H1 (cell line): ENCODE measurements at regions not wholly inside any gene's neighbourhood (a gene's known extent, or its start where the extent isn't known, plus 50 kb on each side); places are given as distances from the start of the nearest gene placed in this dataset.

ENCODE experiments used
- CTCF ChIA-PET: fragments of 300-600 bp; sonication (Branson Sonifier 250); formaldehyde crosslinking; loops from one replicate; lab custom pipeline; 2021; ENCODE audit not compliant: partially characterized antibody; lab: Charles Lee
- POLR2A ChIA-PET: fragments of 300-600 bp; sonication (Branson Sonifier 250); formaldehyde crosslinking; loops from one replicate; lab custom pipeline; 2021; ENCODE audit warnings: inconsistent platforms; ENCODE audit not compliant: partially characterized antibody; lab: Charles Lee
- DNase-seq, 2 experiments: peaks; one replicate each; pipeline versions ENCODE4 v3.0.0 to v3.0.0-alpha.2; 2010 to 2022; ENCODE audit warnings: low spot score in 2 of 2, low read depth in 1 of 2, mixed read lengths in 1 of 2
- FAIRE-seq: peaks from 2 replicates; lab custom pipeline; 2011; peaks lifted over from hg19 to GRCh38; lab: Jason Lieb, UNC
- H2AFZ ChIP-seq: 2 replicates; pipeline ENCODE4 v1.8.1; 2012; ENCODE audit warnings: low read length, inconsistent platforms
- H2AK5ac ChIP-seq: 2 replicates; pipeline ENCODE4 v1.6.1; 2013; ENCODE audit warnings: low read depth, low read length
- H2BK120ac ChIP-seq: replicated peaks from 2 replicates; pipeline ENCODE3; 2013; ENCODE audit warnings: low read depth, low read length, inconsistent platforms
- H2BK12ac ChIP-seq: 2 replicates; pipeline ENCODE4 v1.6.1; 2013; ENCODE audit warnings: low read depth, low read length
- H2BK15ac ChIP-seq: 2 replicates; pipeline ENCODE4 v1.6.1; 2013; ENCODE audit warnings: low read length
- H2BK20ac ChIP-seq: 2 replicates; pipeline ENCODE4 v1.6.1; 2013; ENCODE audit warnings: low read length
- H2BK5ac ChIP-seq: 2 replicates; pipeline ENCODE4 v1.6.1; 2013; ENCODE audit warnings: low read depth, low read length
- H3K14ac ChIP-seq: 2 replicates; pipeline ENCODE4 v1.6.1; 2013; ENCODE audit warnings: inconsistent platforms; ENCODE audit not compliant: insufficient read length
- H3K18ac ChIP-seq: 2 replicates; pipeline ENCODE4 v1.6.1; 2013; ENCODE audit warnings: low read length; ENCODE audit errors: extremely low read depth
- H3K23ac ChIP-seq: 2 replicates; pipeline ENCODE4 v1.6.1; 2013; ENCODE audit warnings: inconsistent platforms; ENCODE audit not compliant: insufficient read length
- H3K23me2 ChIP-seq: 2 replicates; pipeline ENCODE4 v1.6.1; 2013; ENCODE audit warnings: low read depth, low read length
- H3K27ac ChIP-seq: 2 replicates; pipeline ENCODE4 v1.6.1; 2011; ENCODE audit warnings: low read depth, low read length, inconsistent platforms
- H3K27me3 ChIP-seq, 4 experiments: replicated peaks in 1 of 4; 1 replicate in 1 of 4; 2 replicates in 3 of 4; pipeline versions ENCODE4 v1.6.1 to v1.8.1; 2011 to 2013; ENCODE audit warnings: low read length in 3 of 4, mild to moderate bottlenecking in 3 of 4, inconsistent platforms in 2 of 4, mixed read lengths in 2 of 4, moderate library complexity in 1 of 4; ENCODE audit not compliant: control insufficient read depth in 3 of 4, insufficient read depth in 3 of 4; ENCODE audit errors: extremely low read depth in 1 of 4
- H3K36me3 ChIP-seq, 4 experiments: 2 replicates each; pipeline versions ENCODE4 v1.6.1 to v1.8.1; 2011 to 2013; ENCODE audit warnings: mild to moderate bottlenecking in 4 of 4, low read length in 3 of 4, moderate library complexity in 2 of 4, control low read depth in 1 of 4, inconsistent platforms in 1 of 4; ENCODE audit not compliant: insufficient read depth in 4 of 4, control insufficient read depth in 2 of 4
- H3K4ac ChIP-seq: replicated peaks from 2 replicates; pipeline ENCODE3; 2013; ENCODE audit warnings: low read length, low read depth, mixed read lengths, inconsistent platforms; ENCODE audit not compliant: insufficient read length
- H3K4me1 ChIP-seq, 4 experiments: replicated peaks in 1 of 4; 1 replicate in 1 of 4; 2 replicates in 3 of 4; pipeline versions ENCODE4 v1.6.1 to v1.8.1; 2011 to 2013; ENCODE audit warnings: low read length in 3 of 4, inconsistent platforms in 2 of 4, mixed read lengths in 1 of 4; ENCODE audit not compliant: insufficient read depth in 4 of 4, control insufficient read depth in 3 of 4
- H3K4me2 ChIP-seq, 2 experiments: 2 replicates each; pipeline versions ENCODE4 v1.6.1 to v1.8.1; 2011 to 2013; ENCODE audit warnings: low read depth in 2 of 2, low read length in 2 of 2, control low read depth in 1 of 2, inconsistent platforms in 1 of 2, mild to moderate bottlenecking in 1 of 2; ENCODE audit not compliant: insufficient read depth in 1 of 2
- H3K4me3 ChIP-seq, 4 experiments: fragments of 200-600, 300-600 bp in 1 of 4; sonication (generic), shearing (Covaris generic), sonication (Bioruptor Twin) in 1 of 4; 2 replicates each; pipeline versions ENCODE4 v1.5.1 to v1.8.1; 2011 to 2016; ENCODE audit warnings: low read length in 4 of 4, low read depth in 3 of 4, control low read depth in 2 of 4, inconsistent platforms in 2 of 4, mild to moderate bottlenecking in 2 of 4, mixed read lengths in 1 of 4, moderate library complexity in 1 of 4; ENCODE audit not compliant: insufficient read depth in 2 of 4; ENCODE audit errors: extremely low read depth in 1 of 4
- H3K56ac ChIP-seq: replicated peaks from 2 replicates; pipeline ENCODE3; 2013; ENCODE audit warnings: low read depth, mild to moderate bottlenecking, mixed read lengths, low read length, inconsistent platforms; ENCODE audit not compliant: insufficient read length
- H3K79me1 ChIP-seq: 2 replicates; pipeline ENCODE4 v1.6.1; 2013; ENCODE audit warnings: low read depth, low read length, control low read depth
- H3K79me2 ChIP-seq, 2 experiments: 2 replicates each; pipeline versions ENCODE4 v1.6.1 to v1.8.1; 2012 to 2013; ENCODE audit warnings: low read length in 2 of 2, mild to moderate bottlenecking in 2 of 2, inconsistent platforms in 1 of 2; ENCODE audit not compliant: insufficient read depth in 2 of 2, control insufficient read depth in 1 of 2
- H3K9ac ChIP-seq, 4 experiments: replicated peaks in 1 of 4; 1 replicate in 1 of 4; 2 replicates in 3 of 4; pipeline versions ENCODE4 v1.6.1 to v1.8.1; 2011 to 2013; ENCODE audit warnings: low read depth in 3 of 4, low read length in 3 of 4, control low read depth in 2 of 4, mild to moderate bottlenecking in 2 of 4, moderate library complexity in 2 of 4, inconsistent platforms in 1 of 4; ENCODE audit errors: extremely low read depth in 1 of 4
- H3K9me3 ChIP-seq, 2 experiments: 2 replicates each; pipeline versions ENCODE4 v1.6.1 to v1.8.1; 2012 to 2013; ENCODE audit warnings: mild to moderate bottlenecking in 2 of 2, moderate library complexity in 2 of 2, control low read depth in 1 of 2, inconsistent platforms in 1 of 2, low read depth in 1 of 2, low read length in 1 of 2, mixed read lengths in 1 of 2; ENCODE audit not compliant: insufficient read depth in 2 of 2
- H4K20me1 ChIP-seq, 2 experiments: replicated peaks in 1 of 2; 2 replicates each; pipeline versions ENCODE3 to v1.8.1; 2011 to 2013; ENCODE audit warnings: inconsistent platforms in 2 of 2, low read length in 2 of 2, mild to moderate bottlenecking in 1 of 2; ENCODE audit not compliant: insufficient read depth in 2 of 2, control insufficient read depth in 1 of 2
- H4K5ac ChIP-seq: 2 replicates; pipeline ENCODE4 v1.6.1; 2013; ENCODE audit warnings: low read length, low read depth, mixed read lengths, inconsistent platforms; ENCODE audit not compliant: insufficient read length
- H4K8ac ChIP-seq: 2 replicates; pipeline ENCODE4 v1.8.0; 2013; ENCODE audit warnings: mild to moderate bottlenecking, moderate library complexity, low read length, inconsistent platforms; ENCODE audit not compliant: insufficient read depth; ENCODE audit errors: extremely low read depth
- H4K91ac ChIP-seq: replicated peaks from 2 replicates; pipeline ENCODE3; 2013; ENCODE audit warnings: low read length, mixed read lengths, inconsistent platforms; ENCODE audit not compliant: insufficient read length
- JUND ChIP-seq: IDR thresholded peaks from 2 replicates; pipeline ENCODE4 v1.6.1; 2011; ENCODE audit warnings: mild to moderate bottlenecking, improper control_type of control experiment, low read length
- TAF7 ChIP-seq: optimal IDR thresholded peaks from 2 replicates; pipeline ENCODE3; 2011; ENCODE audit warnings: low read depth, mild to moderate bottlenecking, inconsistent platforms, low read length, moderate library complexity, borderline replicate concordance
- WGBS, 2 experiments: shearing (Covaris generic) in 1 of 2; methylation state at CpG; one replicate each; pipeline versions ENCODE4 v1.1.6 to v1.1.7; 2013 to 2015; ENCODE audit warnings: low lambda C conversion rate in 2 of 2, mixed read lengths in 2 of 2, inconsistent platforms in 1 of 2, low coverage in 1 of 2, missing lambda C conversion rate in 1 of 2; ENCODE audit not compliant: insufficient replicate concordance in 2 of 2, insufficient coverage in 1 of 2, insufficient read length in 1 of 2; ENCODE audit errors: extremely low coverage in 1 of 2, missing lambda C conversion rate in 1 of 2; 5-methylcytosine and 5-hydroxymethylcytosine counted together

DNA sequence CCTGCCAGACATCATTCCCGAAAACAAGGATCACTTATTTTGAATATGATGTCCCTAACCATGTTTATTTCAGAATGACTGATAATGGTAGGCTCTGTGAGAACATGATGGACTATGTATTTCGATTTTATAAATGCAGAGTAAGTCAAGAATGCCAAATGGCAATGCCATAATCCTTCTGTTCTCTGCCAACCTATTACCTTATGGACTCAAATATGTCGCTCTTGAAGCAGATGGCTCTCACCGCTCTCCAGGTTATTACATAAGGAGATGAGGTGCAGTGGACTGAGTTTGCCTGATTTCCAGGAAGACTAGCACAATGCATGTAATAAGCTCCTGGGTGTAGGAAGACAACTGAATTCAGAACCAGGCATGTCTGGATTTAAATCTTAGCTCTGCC, 227.2 kb downstream of the BTG1 start:
- WGBS, 2 experiments, result 90% methylated on average over 4 of the region's 4 CpGs; no CpG with 5 or more reads in 1 of the 2 experiments
- no peak overlapping the region for H3K18ac ChIP-seq
- H3K4ac ChIP-seq, result no peak overlapping the region
- no peak overlapping the region for H3K4me3 ChIP-seq
- H2BK20ac ChIP-seq, result no peak overlapping the region
- H3K79me2 ChIP-seq, result no peaks in the 10 kb centered on the region
- H3K14ac ChIP-seq, result no peak overlapping the region
- H2AK5ac ChIP-seq, result no peak overlapping the region
- H2BK5ac ChIP-seq, result no peak overlapping the region
- TF ChIP-seq JUND, result no peak
- no peak for TF ChIP-seq TAF7
- H3K27me3 ChIP-seq, result no peaks in the 10 kb centered on the region
- H4K20me1 ChIP-seq, result no peaks in the 10 kb centered on the region
- H4K8ac ChIP-seq, result no peak overlapping the region
- H3K23me2 ChIP-seq, result no peaks in the 10 kb centered on the region
- no peak for DNase-seq
- H3K79me1 ChIP-seq, result no peaks in the 10 kb centered on the region
- H3K4me2 ChIP-seq, result no peak overlapping the region
- CTCF ChIA-PET, result no interaction called here
- POLR2A ChIA-PET, result no interaction called here
- no peak overlapping the region for H2BK12ac ChIP-seq
- H3K9ac ChIP-seq, result no peak overlapping the region
- H3K56ac ChIP-seq, result no peak overlapping the region
- H3K9me3 ChIP-seq, result no peaks in the 10 kb centered on the region
- H3K23ac ChIP-seq, result no peak overlapping the region
- no peak overlapping the region for H2AFZ ChIP-seq
- no peak overlapping the region for H3K27ac ChIP-seq
- no peak for FAIRE-seq
- no peaks in the 10 kb centered on the region for H3K36me3 ChIP-seq
- no peaks in the 10 kb centered on the region; a peak in 1 of 7 replicates for H3K4me1 ChIP-seq
- no peak overlapping the region for H4K5ac ChIP-seq
- no peak overlapping the region for H2BK120ac ChIP-seq
- H4K91ac ChIP-seq, result no peak overlapping the region
- H2BK15ac ChIP-seq, result no peak overlapping the region
